ENCODE measurements at regions not wholly inside any gene's neighbourhood (a gene's known extent, or its start where the extent isn't known, plus 50 kb on each side); places are given as distances from the start of the nearest gene placed in this dataset.

DNA sequence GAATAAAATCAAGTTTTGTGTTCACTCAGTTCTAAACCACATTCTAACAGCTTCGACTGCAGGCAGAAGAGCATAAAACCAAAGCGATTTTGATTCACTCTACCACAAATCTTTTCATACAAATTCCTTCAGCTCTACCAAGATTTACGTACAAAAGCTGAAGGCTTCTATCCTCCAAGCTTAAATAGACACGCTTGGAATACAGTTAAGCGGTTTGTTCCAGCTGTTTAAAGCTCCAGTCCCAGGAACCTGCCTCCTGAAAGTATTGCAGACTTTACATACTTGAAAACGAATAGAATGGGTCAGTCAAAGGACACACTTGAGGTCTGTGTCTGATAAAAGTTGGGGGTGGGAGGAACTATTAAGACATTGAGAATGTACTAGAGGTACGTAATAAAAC is 102.9 kb downstream of the MPP7 start:
- TF ChIP-seq TP53 (CRISPR knock-in tag; IDR thresholded peaks at IDR 0.05) = no peak
- no peak for TF ChIP-seq RFX5 (IDR thresholded peaks at IDR 0.05)
- TF ChIP-seq, protein P1, sequence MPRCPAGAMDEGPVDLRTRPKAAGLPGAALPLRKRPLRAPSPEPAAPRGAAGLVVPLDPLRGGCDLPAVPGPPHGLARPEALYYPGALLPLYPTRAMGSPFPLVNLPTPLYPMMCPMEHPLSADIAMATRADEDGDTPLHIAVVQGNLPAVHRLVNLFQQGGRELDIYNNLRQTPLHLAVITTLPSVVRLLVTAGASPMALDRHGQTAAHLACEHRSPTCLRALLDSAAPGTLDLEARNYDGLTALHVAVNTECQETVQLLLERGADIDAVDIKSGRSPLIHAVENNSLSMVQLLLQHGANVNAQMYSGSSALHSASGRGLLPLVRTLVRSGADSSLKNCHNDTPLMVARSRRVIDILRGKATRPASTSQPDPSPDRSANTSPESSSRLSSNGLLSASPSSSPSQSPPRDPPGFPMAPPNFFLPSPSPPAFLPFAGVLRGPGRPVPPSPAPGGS (IDR thresholded peaks at IDR 0.05) = no peak
- TF ChIP-seq, protein P2, sequence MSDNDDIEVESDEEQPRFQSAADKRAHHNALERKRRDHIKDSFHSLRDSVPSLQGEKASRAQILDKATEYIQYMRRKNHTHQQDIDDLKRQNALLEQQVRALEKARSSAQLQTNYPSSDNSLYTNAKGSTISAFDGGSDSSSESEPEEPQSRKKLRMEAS (IDR thresholded peaks at IDR 0.05) = no peak
- no peak for TF ChIP-seq EHF (CRISPR knock-in tag; IDR thresholded peaks at IDR 0.05)
- no peak for TF ChIP-seq HEYL (CRISPR knock-in tag; IDR thresholded peaks at IDR 0.05)
- TF ChIP-seq HOXB13 (CRISPR knock-in tag; IDR thresholded peaks at IDR 0.05; ENCODE audit: low read depth) = no peak
- no peak for TF ChIP-seq FOSB (CRISPR knock-in tag; IDR thresholded peaks at IDR 0.05)
- TF ChIP-seq TFCP2L1 (CRISPR knock-in tag; IDR thresholded peaks at IDR 0.05) = no peak
- TF ChIP-seq ZFP36 (IDR thresholded peaks at IDR 0.05; ENCODE audit: borderline replicate concordance, partially characterized antibody) = no peak
- no peak for TF ChIP-seq JUN (IDR thresholded peaks at IDR 0.05)
- no peak for TF ChIP-seq SREBF2 (IDR thresholded peaks at IDR 0.05)
- TF ChIP-seq FOXS1 (CRISPR knock-in tag; IDR thresholded peaks at IDR 0.05) = no peak
- TF ChIP-seq EHMT2 (IDR thresholded peaks at IDR 0.05; ENCODE audit: low read depth) = no peak
- no peak for TF ChIP-seq CEBPB (IDR thresholded peaks at IDR 0.05)
- TF ChIP-seq NFE2L2 (conservative IDR thresholded peaks at IDR 0.05; ENCODE audit: low read length) = no peak
- TF ChIP-seq, protein P3, sequence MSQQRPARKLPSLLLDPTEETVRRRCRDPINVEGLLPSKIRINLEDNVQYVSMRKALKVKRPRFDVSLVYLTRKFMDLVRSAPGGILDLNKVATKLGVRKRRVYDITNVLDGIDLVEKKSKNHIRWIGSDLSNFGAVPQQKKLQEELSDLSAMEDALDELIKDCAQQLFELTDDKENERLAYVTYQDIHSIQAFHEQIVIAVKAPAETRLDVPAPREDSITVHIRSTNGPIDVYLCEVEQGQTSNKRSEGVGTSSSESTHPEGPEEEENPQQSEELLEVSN (IDR thresholded peaks at IDR 0.05; ENCODE audit: borderline replicate concordance, low read depth) = no peak
- no peak for TF ChIP-seq NR3C1 (IDR thresholded peaks at IDR 0.05)
- ChIA-PET POLR2A (no interaction called here), CTCF (no interaction called here)
- no peaks in the 10 kb centered on the region for H3K4me1 ChIP-seq
- ATAC-seq (no peak), DNase-seq (ENCODE audit: low read depth in 1 of 2, low spot score in 1 of 2) (no peak), FAIRE-seq (no peak)
- WGBS (ENCODE audit: missing lambda C conversion rate) = 14% methylated on average over 7 of the region's 7 CpGs
- H3K4me3 ChIP-seq = no peak overlapping the region
- no peak overlapping the region for H3K4me2 ChIP-seq
- no peak overlapping the region for H3K27ac ChIP-seq
- H3K9me3 ChIP-seq = no peaks in the 10 kb centered on the region

DNA sequence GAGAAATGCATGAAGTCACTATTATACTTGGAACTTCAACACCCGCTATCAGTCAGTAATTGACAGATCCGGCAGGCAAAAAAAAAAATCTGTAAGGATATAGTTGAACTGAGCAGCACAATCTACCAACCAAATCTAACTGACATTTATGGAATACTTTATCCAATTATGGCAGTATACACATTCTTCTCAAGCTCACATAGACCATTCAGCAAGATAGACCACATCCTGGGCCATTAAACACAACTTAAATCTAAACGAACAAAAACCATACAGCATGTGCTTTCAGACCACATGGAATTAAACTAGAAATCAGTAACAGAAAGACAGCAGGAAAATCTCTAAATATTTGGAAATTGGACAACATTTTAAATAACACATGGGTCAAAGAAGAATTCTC is 112.7 kb downstream of the MPP7 start:
- Histone ChIP-seq H3K27ac (no peak overlapping the region), H3K4me3 (no peak overlapping the region), H3K4me1 (no peaks in the 10 kb centered on the region), H3K4me2 (no peak overlapping the region), H3K9me3 (no peaks in the 10 kb centered on the region)
- ChIA-PET CTCF (no interaction called here), POLR2A (no interaction called here)
- ATAC-seq (no peak), DNase-seq (ENCODE audit: low read depth in 1 of 2, low spot score in 1 of 2) (no peak), FAIRE-seq (no peak)
- WGBS (ENCODE audit: missing lambda C conversion rate) = 36% methylated on average over 3 of the region's 3 CpGs
- TF ChIP-seq, protein P4, sequence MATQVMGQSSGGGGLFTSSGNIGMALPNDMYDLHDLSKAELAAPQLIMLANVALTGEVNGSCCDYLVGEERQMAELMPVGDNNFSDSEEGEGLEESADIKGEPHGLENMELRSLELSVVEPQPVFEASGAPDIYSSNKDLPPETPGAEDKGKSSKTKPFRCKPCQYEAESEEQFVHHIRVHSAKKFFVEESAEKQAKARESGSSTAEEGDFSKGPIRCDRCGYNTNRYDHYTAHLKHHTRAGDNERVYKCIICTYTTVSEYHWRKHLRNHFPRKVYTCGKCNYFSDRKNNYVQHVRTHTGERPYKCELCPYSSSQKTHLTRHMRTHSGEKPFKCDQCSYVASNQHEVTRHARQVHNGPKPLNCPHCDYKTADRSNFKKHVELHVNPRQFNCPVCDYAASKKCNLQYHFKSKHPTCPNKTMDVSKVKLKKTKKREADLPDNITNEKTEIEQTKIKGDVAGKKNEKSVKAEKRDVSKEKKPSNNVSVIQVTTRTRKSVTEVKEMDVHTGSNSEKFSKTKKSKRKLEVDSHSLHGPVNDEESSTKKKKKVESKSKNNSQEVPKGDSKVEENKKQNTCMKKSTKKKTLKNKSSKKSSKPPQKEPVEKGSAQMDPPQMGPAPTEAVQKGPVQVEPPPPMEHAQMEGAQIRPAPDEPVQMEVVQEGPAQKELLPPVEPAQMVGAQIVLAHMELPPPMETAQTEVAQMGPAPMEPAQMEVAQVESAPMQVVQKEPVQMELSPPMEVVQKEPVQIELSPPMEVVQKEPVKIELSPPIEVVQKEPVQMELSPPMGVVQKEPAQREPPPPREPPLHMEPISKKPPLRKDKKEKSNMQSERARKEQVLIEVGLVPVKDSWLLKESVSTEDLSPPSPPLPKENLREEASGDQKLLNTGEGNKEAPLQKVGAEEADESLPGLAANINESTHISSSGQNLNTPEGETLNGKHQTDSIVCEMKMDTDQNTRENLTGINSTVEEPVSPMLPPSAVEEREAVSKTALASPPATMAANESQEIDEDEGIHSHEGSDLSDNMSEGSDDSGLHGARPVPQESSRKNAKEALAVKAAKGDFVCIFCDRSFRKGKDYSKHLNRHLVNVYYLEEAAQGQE (IDR thresholded peaks at IDR 0.05) = no peak
- TF ChIP-seq HEYL (CRISPR knock-in tag; IDR thresholded peaks at IDR 0.05) (no peak), EHMT2 (IDR thresholded peaks at IDR 0.05; ENCODE audit: low read depth) (no peak), PHF8 (IDR thresholded peaks at IDR 0.05; ENCODE audit: borderline replicate concordance, low read depth) (no peak)

DNA sequence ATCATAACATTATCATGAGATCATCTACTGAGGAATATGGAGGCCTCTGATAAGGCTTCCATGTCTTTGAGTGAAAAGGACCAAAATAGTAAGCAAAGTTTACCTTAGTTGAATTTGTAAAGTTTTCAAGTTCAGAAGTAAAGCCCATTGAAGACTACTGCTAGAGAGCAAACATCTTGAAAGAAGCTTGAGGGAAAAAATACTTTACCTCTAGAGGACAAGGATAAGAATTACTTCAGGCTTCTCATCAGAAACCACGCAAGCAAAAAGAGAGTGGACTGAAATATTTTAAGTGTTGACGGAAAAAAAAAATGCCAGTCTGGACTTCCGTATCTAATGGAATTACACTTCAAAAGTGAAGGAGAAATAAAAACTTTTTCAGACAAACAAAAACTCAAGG is 114.3 kb downstream of the MPP7 start:
- Histone ChIP-seq H3K4me3 (no peak overlapping the region), H3K27ac (no peak overlapping the region), H3K4me2 (no peak overlapping the region), H3K4me1 (no peaks in the 10 kb centered on the region), H3K9me3 (no peaks in the 10 kb centered on the region)
- DNase-seq (ENCODE audit: low read depth in 1 of 2, low spot score in 1 of 2) (no peak), FAIRE-seq (no peak), ATAC-seq (no peak)
- ChIA-PET CTCF (interaction anchor here (1.0 kb wide), 1 partner anchor 9 kb away, joined by 3 read pairs; no protein-coding TSS in a partner anchor), POLR2A (no interaction called here)
- 92% methylated on average over 3 of the region's 3 CpGs for WGBS (ENCODE audit: missing lambda C conversion rate)
- TF ChIP-seq NR3C1 (IDR thresholded peaks at IDR 0.05) = no peak
- no peak for TF ChIP-seq MAFK (IDR thresholded peaks at IDR 0.05; ENCODE audit: partially characterized antibody)
- TF ChIP-seq TP53 (CRISPR knock-in tag; IDR thresholded peaks at IDR 0.05) = no peak
- no peak for TF ChIP-seq CEBPB (IDR thresholded peaks at IDR 0.05)
- TF ChIP-seq FOSL2 (IDR thresholded peaks at IDR 0.05) = no peak
- no peak for TF ChIP-seq FOSL2 (CRISPR knock-in tag; IDR thresholded peaks at IDR 0.05)
- no peak for TF ChIP-seq EP300 (IDR thresholded peaks at IDR 0.05)
- TF ChIP-seq, protein P5, sequence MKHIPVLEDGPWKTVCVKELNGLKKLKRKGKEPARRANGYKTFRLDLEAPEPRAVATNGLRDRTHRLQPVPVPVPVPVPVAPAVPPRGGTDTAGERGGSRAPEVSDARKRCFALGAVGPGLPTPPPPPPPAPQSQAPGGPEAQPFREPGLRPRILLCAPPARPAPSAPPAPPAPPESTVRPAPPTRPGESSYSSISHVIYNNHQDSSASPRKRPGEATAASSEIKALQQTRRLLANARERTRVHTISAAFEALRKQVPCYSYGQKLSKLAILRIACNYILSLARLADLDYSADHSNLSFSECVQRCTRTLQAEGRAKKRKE (CRISPR knock-in tag; IDR thresholded peaks at IDR 0.05; ENCODE audit: low read depth) = no peak
